Trophoblast cell (in vitro differentiated cells and primary cell): ENCODE measurements at regions not wholly inside any gene's neighbourhood (a gene's known extent, or its start where the extent isn't known, plus 50 kb on each side); places are given as distances from the start of the nearest gene placed in this dataset.

Source experiments
- DNase-seq, 2 donors: peaks; one replicate each; pipeline ENCODE4 v3.0.0-alpha.2; 2016
- H2AFZ ChIP-seq: 2 replicates; pipeline ENCODE4 v1.6.1; 2013; ENCODE audit warnings: low read length, moderate library complexity, mild to moderate bottlenecking; ENCODE audit not compliant: insufficient read depth, poor library complexity
- H2AK5ac ChIP-seq: 2 replicates; pipeline ENCODE4 v1.6.1; 2013; ENCODE audit warnings: mild to moderate bottlenecking, low read length
- H2BK120ac ChIP-seq: 2 replicates; pipeline ENCODE4 v1.6.1; 2013; ENCODE audit warnings: low read length, mild to moderate bottlenecking, moderate library complexity; ENCODE audit not compliant: insufficient read depth, poor library complexity
- H2BK12ac ChIP-seq: 2 replicates; pipeline ENCODE4 v1.6.1; 2013; ENCODE audit warnings: mild to moderate bottlenecking, low read length, moderate library complexity
- H2BK5ac ChIP-seq: 2 replicates; pipeline ENCODE4 v1.6.1; 2013; ENCODE audit warnings: low read length, low read depth, moderate library complexity, mild to moderate bottlenecking; ENCODE audit not compliant: poor library complexity
- H3K14ac ChIP-seq: 2 replicates; pipeline ENCODE4 v1.6.1; 2013; ENCODE audit warnings: mild to moderate bottlenecking, low read length
- H3K18ac ChIP-seq: 2 replicates; pipeline ENCODE4 v1.6.1; 2013; ENCODE audit warnings: mild to moderate bottlenecking, low read length
- H3K23ac ChIP-seq: 2 replicates; pipeline ENCODE4 v1.6.1; 2013; ENCODE audit warnings: low read length
- H3K27ac ChIP-seq: 2 replicates; pipeline ENCODE4 v1.5.1; 2013; ENCODE audit warnings: low read depth, mild to moderate bottlenecking, inconsistent platforms, low read length, moderate library complexity
- H3K27me3 ChIP-seq: 2 replicates; pipeline ENCODE4 v1.6.1; 2013; ENCODE audit warnings: inconsistent platforms, mild to moderate bottlenecking, low read length, moderate library complexity; ENCODE audit not compliant: insufficient read depth
- H3K36me3 ChIP-seq, 2 experiments: 1 replicate in 1 of 2; 2 replicates in 1 of 2; pipeline ENCODE4 v1.6.1; 2013; ENCODE audit warnings: low read length in 2 of 2, mild to moderate bottlenecking in 2 of 2, moderate library complexity in 1 of 2; ENCODE audit not compliant: insufficient read depth in 2 of 2, control insufficient read depth in 1 of 2
- H3K4ac ChIP-seq: 2 replicates; pipeline ENCODE4 v1.6.1; 2013; ENCODE audit warnings: low read depth, mild to moderate bottlenecking, low read length, moderate library complexity
- H3K4me1 ChIP-seq, 2 experiments: 1 replicate in 1 of 2; 2 replicates in 1 of 2; pipeline ENCODE4 v1.6.1; 2013; ENCODE audit warnings: low read length in 2 of 2, mild to moderate bottlenecking in 2 of 2, moderate library complexity in 1 of 2; ENCODE audit not compliant: insufficient read depth in 2 of 2, control insufficient read depth in 1 of 2
- H3K4me2 ChIP-seq: 2 replicates; pipeline ENCODE4 v1.6.1; 2013; ENCODE audit warnings: inconsistent platforms, mild to moderate bottlenecking, low read length, moderate library complexity
- H3K4me3 ChIP-seq: 2 replicates; pipeline ENCODE4 v1.5.1; 2013; ENCODE audit warnings: mild to moderate bottlenecking, low read depth, low read length, inconsistent platforms
- H3K79me1 ChIP-seq: one replicate; pipeline ENCODE4 v1.6.1; 2013; ENCODE audit warnings: low read length
- H3K79me2 ChIP-seq: 2 replicates; pipeline ENCODE4 v1.6.1; 2013; ENCODE audit warnings: low read length, mild to moderate bottlenecking; ENCODE audit not compliant: control insufficient read depth, insufficient read depth, poor library complexity
- H3K9ac ChIP-seq: 2 replicates; pipeline ENCODE4 v1.6.1; 2013; ENCODE audit warnings: mild to moderate bottlenecking, low read length
- H3K9me3 ChIP-seq: 2 replicates; pipeline ENCODE4 v1.6.1; 2013; ENCODE audit warnings: low read depth, mild to moderate bottlenecking, control low read depth, inconsistent platforms, low read length; ENCODE audit not compliant: insufficient read depth
- H4K12ac ChIP-seq: 2 replicates; pipeline ENCODE4 v1.6.1; 2013; ENCODE audit warnings: low read depth, mild to moderate bottlenecking, low read length, moderate library complexity
- H4K8ac ChIP-seq: 2 replicates; pipeline ENCODE4 v1.6.1; 2013; ENCODE audit warnings: low read depth, mild to moderate bottlenecking, low read length, moderate library complexity
- H4K91ac ChIP-seq: one replicate; pipeline ENCODE4 v1.6.1; 2013; ENCODE audit warnings: low read depth, mild to moderate bottlenecking, low read length, moderate library complexity
- WGBS: extraction: QIAGEN DNeasy Blood & Tissue Kit; methylation state at CpG from one replicate; pipeline ENCODE4 v1.1.7; 2013; ENCODE audit warnings: missing lambda C conversion rate; ENCODE audit not compliant: insufficient read length, insufficient coverage; ENCODE audit errors: extremely low coverage; 5-methylcytosine and 5-hydroxymethylcytosine counted together

DNA sequence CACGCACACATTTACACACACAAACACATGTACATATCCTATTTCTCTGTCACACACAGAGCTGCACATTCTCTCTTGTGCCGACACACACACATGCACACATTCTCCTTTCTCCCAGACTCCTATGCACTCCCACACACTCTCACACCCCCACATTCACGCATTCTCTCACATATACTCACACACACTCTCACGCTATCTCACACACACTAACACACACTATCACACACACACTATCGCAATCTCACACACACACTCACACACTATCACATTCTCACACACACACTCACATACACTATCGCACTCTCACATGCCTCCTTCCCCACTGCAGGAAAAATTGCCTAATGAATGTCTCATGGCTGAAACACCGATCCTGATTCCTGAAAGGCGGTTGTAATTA is 450.7 kb downstream of the AACS start:
- no peak overlapping the region for H3K9ac ChIP-seq
- no peak overlapping the region for H2AFZ ChIP-seq
- H2BK120ac ChIP-seq: no peak overlapping the region
- H2BK12ac ChIP-seq: no peak overlapping the region
- H3K14ac ChIP-seq: no peak overlapping the region
- no peak overlapping the region for H2BK5ac ChIP-seq
- H3K27me3 ChIP-seq: no peaks in the 10 kb centered on the region
- no peak overlapping the region for H3K18ac ChIP-seq
- H3K79me2 ChIP-seq: no peaks in the 10 kb centered on the region
- H3K4ac ChIP-seq: no peak overlapping the region
- 100% methylated on average over 5 of the region's 8 CpGs for WGBS
- no peak overlapping the region for H3K4me2 ChIP-seq
- H3K27ac ChIP-seq: no peak overlapping the region
- no peak for DNase-seq
- H2AK5ac ChIP-seq: no peak overlapping the region
- no peak overlapping the region for H4K12ac ChIP-seq
- H3K23ac ChIP-seq: no peak overlapping the region
- no peaks in the 10 kb centered on the region for H3K36me3 ChIP-seq
- H3K9me3 ChIP-seq: peaks cover 4% of the 10 kb centered on the region
- no peak overlapping the region for H3K4me3 ChIP-seq
- no peaks in the 10 kb centered on the region for H3K79me1 ChIP-seq
- no peaks in the 10 kb centered on the region for H3K4me1 ChIP-seq
- H4K8ac ChIP-seq: no peak overlapping the region
- H4K91ac ChIP-seq: no peak overlapping the region

DNA sequence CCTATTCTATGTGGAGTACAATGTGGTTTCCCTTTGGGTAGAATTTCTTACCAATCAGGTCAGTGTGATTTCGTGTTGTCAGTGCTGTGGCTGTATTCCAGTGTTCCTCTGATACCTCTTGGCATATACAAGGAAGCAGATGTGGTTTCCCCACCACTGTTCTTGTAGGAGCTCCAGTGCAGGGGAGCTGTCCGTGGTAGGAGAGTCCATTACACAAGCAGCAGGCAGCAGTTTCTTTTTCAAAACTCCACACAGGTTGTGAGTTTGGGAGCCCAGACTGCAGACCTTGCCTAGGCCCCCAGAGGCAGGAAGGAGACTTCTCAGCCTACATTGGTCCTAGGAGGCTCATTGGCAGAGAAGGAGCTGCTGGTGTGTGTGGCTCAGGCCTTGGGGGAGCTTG is 452.8 kb downstream of the AACS start:
- H3K4me3 ChIP-seq: no peak overlapping the region

DNA sequence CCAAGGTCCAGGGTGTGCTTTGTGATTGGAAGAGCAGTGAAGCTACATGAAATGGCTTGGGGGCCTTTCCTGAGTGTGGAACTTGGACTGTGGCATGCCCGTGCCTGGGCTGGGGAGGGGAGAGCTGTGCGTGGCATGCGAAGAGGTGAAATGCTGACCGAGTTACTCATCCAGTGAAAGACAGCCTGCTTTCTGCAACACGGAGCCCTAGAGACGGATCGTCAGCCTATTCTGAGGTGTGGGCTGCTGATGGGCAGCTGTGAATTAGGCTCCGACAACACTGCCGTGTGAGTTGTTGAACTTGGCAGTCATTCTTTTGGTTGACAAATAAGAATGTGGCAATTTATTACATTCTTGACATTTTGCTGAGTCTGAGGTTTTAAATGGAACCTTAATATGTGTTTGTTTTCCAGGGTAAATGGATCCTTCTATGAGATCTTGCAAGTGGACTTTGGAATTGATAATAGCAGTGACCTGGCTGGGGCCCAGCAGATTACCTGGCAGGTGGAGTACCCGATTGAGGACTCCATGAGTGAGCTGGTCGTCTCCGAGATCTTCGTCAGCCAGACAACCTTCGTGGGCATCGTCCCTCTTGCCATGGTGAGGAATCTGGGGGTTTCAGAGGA is 453.9 kb downstream of the AACS start:
- Histone ChIP-seq H2BK5ac (no peak overlapping the region), H3K14ac (no peak overlapping the region), H3K79me2 (no peaks in the 10 kb centered on the region), H3K27ac (no peak overlapping the region), H2AK5ac (no peak overlapping the region), H2AFZ (no peak overlapping the region), H4K91ac (no peak overlapping the region), H3K27me3 (no peaks in the 10 kb centered on the region), H3K4me3 (no peak overlapping the region), H4K8ac (no peak overlapping the region), H3K4me2 (no peak overlapping the region), H3K23ac (no peak overlapping the region), H3K9ac (no peak overlapping the region), H3K4me1 (no peaks in the 10 kb centered on the region), H3K9me3 (peaks cover 13% of the 10 kb centered on the region), H3K4ac (no peak overlapping the region), H3K36me3 (no peaks in the 10 kb centered on the region), H2BK12ac (no peak overlapping the region), H4K12ac (no peak overlapping the region), H3K79me1 (no peaks in the 10 kb centered on the region), H2BK120ac (no peak overlapping the region), H3K18ac (no peak overlapping the region)
- WGBS: no CpG with 5 or more reads among the region's 15 CpGs
- no peak for DNase-seq

More for the DNA sequence above, 452.8 kb downstream of the AACS start:
- no peak overlapping the region for H2BK5ac ChIP-seq
- H3K9me3 ChIP-seq: peaks cover 10% of the 10 kb centered on the region
- H3K18ac ChIP-seq: no peak overlapping the region
- no CpG with 5 or more reads among the region's 2 CpGs for WGBS
- no peak overlapping the region for H3K4me2 ChIP-seq
- H3K36me3 ChIP-seq: no peaks in the 10 kb centered on the region
- no peak overlapping the region for H3K9ac ChIP-seq
- no peak overlapping the region for H2BK120ac ChIP-seq
- H3K4ac ChIP-seq: no peak overlapping the region
- no peak overlapping the region for H4K91ac ChIP-seq
- no peak overlapping the region for H2BK12ac ChIP-seq
- no peak overlapping the region for H2AK5ac ChIP-seq
- no peak overlapping the region for H4K12ac ChIP-seq
- no peak overlapping the region for H3K14ac ChIP-seq
- H3K27me3 ChIP-seq: no peaks in the 10 kb centered on the region
- no peaks in the 10 kb centered on the region for H3K79me1 ChIP-seq
- DNase-seq: no peak
- no peaks in the 10 kb centered on the region for H3K79me2 ChIP-seq
- H3K27ac ChIP-seq: no peak overlapping the region
- H4K8ac ChIP-seq: no peak overlapping the region
- H3K23ac ChIP-seq: no peak overlapping the region
- H2AFZ ChIP-seq: no peak overlapping the region
- no peaks in the 10 kb centered on the region for H3K4me1 ChIP-seq

DNA sequence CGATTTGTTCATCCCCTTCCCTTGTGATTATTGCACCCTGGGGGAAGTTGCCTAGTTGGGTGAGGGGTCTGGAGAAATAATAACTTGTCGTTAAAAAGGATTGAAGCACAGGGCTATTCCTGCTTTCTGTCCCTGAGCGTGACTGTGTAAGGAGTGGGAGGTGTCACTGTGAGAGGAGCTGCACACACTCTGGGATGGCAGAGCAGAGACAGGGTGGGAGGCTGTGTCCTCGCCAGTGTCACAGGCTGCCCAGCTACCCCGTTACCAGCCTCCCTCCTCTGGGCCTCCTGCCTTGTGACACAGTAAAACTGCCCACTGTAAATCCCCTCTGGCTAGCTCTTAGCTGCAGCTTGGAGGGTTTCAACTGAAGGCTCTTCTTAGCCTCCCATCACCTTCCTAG is 460.6 kb downstream of the AACS start:
- peaks cover 15% of the 10 kb centered on the region for H3K9me3 ChIP-seq
- H3K27ac ChIP-seq: no peak overlapping the region
- no peak overlapping the region for H2AK5ac ChIP-seq
- no peak overlapping the region for H3K4me3 ChIP-seq
- no peaks in the 10 kb centered on the region for H3K36me3 ChIP-seq
- no peaks in the 10 kb centered on the region for H3K4me1 ChIP-seq
- H4K12ac ChIP-seq: no peak overlapping the region
- no peak overlapping the region for H4K91ac ChIP-seq
- no peak overlapping the region for H4K8ac ChIP-seq
- no peak overlapping the region for H3K9ac ChIP-seq
- no peak overlapping the region for H3K18ac ChIP-seq
- H2AFZ ChIP-seq: no peak overlapping the region
- no peak overlapping the region for H3K4me2 ChIP-seq
- H2BK5ac ChIP-seq: no peak overlapping the region
- H3K4ac ChIP-seq: no peak overlapping the region
- H3K23ac ChIP-seq: no peak overlapping the region
- H3K14ac ChIP-seq: no peak overlapping the region
- H2BK120ac ChIP-seq: no peak overlapping the region
- no CpG with 5 or more reads among the region's 5 CpGs for WGBS
- H3K27me3 ChIP-seq: no peaks in the 10 kb centered on the region
- no peak overlapping the region for H2BK12ac ChIP-seq
- H3K79me2 ChIP-seq: no peaks in the 10 kb centered on the region
- no peak for DNase-seq
- no peaks in the 10 kb centered on the region for H3K79me1 ChIP-seq
